ENCODE measurements at regions not wholly inside any gene's neighbourhood (a gene's known extent, or its start where the extent isn't known, plus 50 kb on each side); places are given as distances from the start of the nearest gene placed in this dataset.

DNA sequence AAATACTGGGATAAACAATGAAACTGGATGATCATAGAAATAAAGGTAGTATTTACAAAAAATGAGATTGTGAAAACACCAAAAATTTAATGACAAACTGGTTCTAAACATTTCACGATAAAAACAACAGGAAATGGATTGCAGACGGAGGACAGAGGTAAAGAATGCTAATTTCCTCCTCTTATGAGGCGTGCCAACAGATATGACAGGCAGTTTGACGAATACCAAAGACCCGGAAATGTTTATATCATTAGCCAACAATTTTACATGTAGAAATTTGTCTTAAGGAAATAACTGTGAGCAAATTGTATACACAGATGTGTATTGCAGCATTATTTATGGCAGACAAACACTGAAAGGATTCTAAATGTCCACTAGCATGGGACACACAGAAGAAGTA, 162.0 kb upstream of the MGMT start:
- TF ChIP-seq YY1 (IDR thresholded peaks at IDR 0.05) = no peak
- TF ChIP-seq, protein P1, sequence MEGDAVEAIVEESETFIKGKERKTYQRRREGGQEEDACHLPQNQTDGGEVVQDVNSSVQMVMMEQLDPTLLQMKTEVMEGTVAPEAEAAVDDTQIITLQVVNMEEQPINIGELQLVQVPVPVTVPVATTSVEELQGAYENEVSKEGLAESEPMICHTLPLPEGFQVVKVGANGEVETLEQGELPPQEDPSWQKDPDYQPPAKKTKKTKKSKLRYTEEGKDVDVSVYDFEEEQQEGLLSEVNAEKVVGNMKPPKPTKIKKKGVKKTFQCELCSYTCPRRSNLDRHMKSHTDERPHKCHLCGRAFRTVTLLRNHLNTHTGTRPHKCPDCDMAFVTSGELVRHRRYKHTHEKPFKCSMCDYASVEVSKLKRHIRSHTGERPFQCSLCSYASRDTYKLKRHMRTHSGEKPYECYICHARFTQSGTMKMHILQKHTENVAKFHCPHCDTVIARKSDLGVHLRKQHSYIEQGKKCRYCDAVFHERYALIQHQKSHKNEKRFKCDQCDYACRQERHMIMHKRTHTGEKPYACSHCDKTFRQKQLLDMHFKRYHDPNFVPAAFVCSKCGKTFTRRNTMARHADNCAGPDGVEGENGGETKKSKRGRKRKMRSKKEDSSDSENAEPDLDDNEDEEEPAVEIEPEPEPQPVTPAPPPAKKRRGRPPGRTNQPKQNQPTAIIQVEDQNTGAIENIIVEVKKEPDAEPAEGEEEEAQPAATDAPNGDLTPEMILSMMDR (IDR thresholded peaks at IDR 0.05; ENCODE audit: low read depth, low read length, missing input control) = no peak

All from liver (tissue), 2 donors.